MM.1S (cell line): ENCODE measurements at regions not wholly inside any gene's neighbourhood (a gene's known extent, or its start where the extent isn't known, plus 50 kb on each side); places are given as distances from the start of the nearest gene placed in this dataset.

Source experiments
- EZH2 ChIP-seq: fragments of 300-600 bp; sonication (generic); optimal IDR thresholded peaks from 2 replicates; pipeline ENCODE3; 2017; ENCODE audit warnings: low read depth, mild to moderate bottlenecking, antibody characterized with exemption, low read length, mixed read lengths
- EZH2phosphoT487 ChIP-seq: fragments of 300-600 bp; sonication (generic); IDR thresholded peaks from 2 replicates; pipeline ENCODE4 v1.6.1; 2018; ENCODE audit warnings: antibody characterized with exemption, low read length
- TF ChIP-seq, protein P1 (sequence below): fragments of 300-600 bp; sonication (generic); IDR thresholded peaks from 2 replicates; pipeline ENCODE4 v1.5.1; 2016; ENCODE audit warnings: antibody characterized with exemption, low read length, mixed read lengths

GRCh38 chr1:59169703-59170102 is 127.2 kb upstream of the FGGY start:
- TF ChIP-seq, protein P1, sequence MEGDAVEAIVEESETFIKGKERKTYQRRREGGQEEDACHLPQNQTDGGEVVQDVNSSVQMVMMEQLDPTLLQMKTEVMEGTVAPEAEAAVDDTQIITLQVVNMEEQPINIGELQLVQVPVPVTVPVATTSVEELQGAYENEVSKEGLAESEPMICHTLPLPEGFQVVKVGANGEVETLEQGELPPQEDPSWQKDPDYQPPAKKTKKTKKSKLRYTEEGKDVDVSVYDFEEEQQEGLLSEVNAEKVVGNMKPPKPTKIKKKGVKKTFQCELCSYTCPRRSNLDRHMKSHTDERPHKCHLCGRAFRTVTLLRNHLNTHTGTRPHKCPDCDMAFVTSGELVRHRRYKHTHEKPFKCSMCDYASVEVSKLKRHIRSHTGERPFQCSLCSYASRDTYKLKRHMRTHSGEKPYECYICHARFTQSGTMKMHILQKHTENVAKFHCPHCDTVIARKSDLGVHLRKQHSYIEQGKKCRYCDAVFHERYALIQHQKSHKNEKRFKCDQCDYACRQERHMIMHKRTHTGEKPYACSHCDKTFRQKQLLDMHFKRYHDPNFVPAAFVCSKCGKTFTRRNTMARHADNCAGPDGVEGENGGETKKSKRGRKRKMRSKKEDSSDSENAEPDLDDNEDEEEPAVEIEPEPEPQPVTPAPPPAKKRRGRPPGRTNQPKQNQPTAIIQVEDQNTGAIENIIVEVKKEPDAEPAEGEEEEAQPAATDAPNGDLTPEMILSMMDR = no peak
- no peak for TF ChIP-seq EZH2
- TF ChIP-seq EZH2phosphoT487 = no peak
